IPS-18c (cell line): ENCODE measurements at regions not wholly inside any gene's neighbourhood (a gene's known extent, or its start where the extent isn't known, plus 50 kb on each side); places are given as distances from the start of the nearest gene placed in this dataset.

ENCODE experiments used
- H3K4me3 ChIP-seq: 2 replicates; pipeline ENCODE4 v1.7.0; 2013; ENCODE audit warnings: low read depth, mild to moderate bottlenecking, low read length, moderate library complexity; ENCODE audit not compliant: insufficient read depth
- H3K9me3 ChIP-seq: one replicate; pipeline ENCODE4 v1.6.1; 2013; ENCODE audit warnings: mild to moderate bottlenecking, low read length, moderate library complexity; ENCODE audit not compliant: control insufficient read depth, insufficient read depth

DNA sequence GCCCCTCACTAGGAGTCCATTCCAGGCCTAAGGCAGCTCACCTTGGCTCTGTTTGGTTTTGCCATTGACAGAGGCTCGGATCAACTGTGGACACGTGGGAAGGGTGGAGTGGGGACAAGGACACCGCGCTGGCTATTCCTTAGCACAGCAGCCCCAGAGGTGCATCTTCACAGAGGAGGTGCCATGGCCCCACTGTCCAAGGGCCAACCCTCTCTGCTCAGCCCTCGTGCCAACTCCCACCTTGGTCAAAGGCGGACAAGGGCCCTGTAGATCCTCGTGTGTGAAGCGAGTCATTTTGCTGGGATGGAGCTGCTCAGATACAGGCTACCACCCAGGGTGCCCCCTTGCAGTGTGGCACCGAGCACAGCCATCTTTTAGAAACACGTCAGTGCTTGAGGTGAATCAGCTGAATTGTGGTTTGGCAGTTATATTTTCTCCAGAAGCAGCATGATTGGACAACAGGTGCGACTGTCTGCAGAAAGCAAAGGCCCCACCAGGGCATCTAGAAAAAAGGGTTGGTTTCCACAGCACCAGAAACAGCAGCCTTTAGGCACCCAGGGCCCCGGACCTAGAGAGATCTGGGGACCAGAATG lies 192.1 kb upstream of the GPR12 start:
- Histone ChIP-seq H3K9me3 (no peaks in the 10 kb centered on the region), H3K4me3 (no peak overlapping the region)

- no peaks in the 10 kb centered on the region for H3K9me3 ChIP-seq
- H3K4me3 ChIP-seq = no peak overlapping the region
These were observed 191.1 kb upstream of the GPR12 start for GRCh38 chr13:26951581-26952177.

DNA sequence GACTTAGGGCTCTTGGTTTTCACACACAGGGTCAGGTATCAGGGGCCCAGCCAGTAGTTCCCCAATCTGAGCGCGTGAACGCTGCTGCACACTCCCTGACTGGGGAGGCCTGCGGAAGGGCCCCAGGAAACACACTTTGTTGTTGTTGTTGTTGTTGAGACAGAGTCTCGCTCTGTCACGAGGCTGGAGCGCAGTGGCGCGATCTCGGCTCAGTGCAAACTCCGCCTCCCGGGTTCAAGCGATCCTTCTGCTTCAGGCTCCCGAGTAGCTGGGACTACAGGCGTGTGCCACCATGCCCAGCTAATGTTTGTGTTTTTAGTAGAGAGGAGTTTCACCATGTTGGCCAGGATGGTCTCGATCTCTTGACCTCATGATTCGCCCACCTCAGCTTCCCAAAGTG lies 190.4 kb upstream of the GPR12 start:
- Histone ChIP-seq H3K4me3 (no peak overlapping the region), H3K9me3 (no peaks in the 10 kb centered on the region)

GRCh38 chr13:26950546-26950945 lies 190.0 kb upstream of the GPR12 start:
- H3K9me3 ChIP-seq = no peaks in the 10 kb centered on the region

GRCh38 chr13:26949701-26950502 lies 189.3 kb upstream of the GPR12 start:
- Histone ChIP-seq H3K4me3 (no peak overlapping the region), H3K9me3 (no peaks in the 10 kb centered on the region)

More at GRCh38 chr13:26950546-26950945, 190.0 kb upstream of the GPR12 start:
- no peak overlapping the region for H3K4me3 ChIP-seq

- Histone ChIP-seq H3K9me3 (no peaks in the 10 kb centered on the region), H3K4me3 (no peak overlapping the region)
These were observed 187.8 kb upstream of the GPR12 start for GRCh38 chr13:26948353-26948752.

GRCh38 chr13:26946684-26947343 lies 186.2 kb upstream of the GPR12 start:
- H3K4me3 ChIP-seq = no peak overlapping the region

GRCh38 chr13:26943748-26944147 lies 183.2 kb upstream of the GPR12 start:
- Histone ChIP-seq H3K4me3 (no peak overlapping the region), H3K9me3 (no peaks in the 10 kb centered on the region)

More at GRCh38 chr13:26946684-26947343, 186.2 kb upstream of the GPR12 start:
- H3K9me3 ChIP-seq = no peaks in the 10 kb centered on the region

- Histone ChIP-seq H3K9me3 (no peaks in the 10 kb centered on the region), H3K4me3 (no peak overlapping the region)
These were observed 181.6 kb upstream of the GPR12 start for GRCh38 chr13:26942184-26942583.

- Histone ChIP-seq H3K4me3 (no peak overlapping the region), H3K9me3 (no peaks in the 10 kb centered on the region)
These were observed 181.0 kb upstream of the GPR12 start for GRCh38 chr13:26941345-26942174.

- Histone ChIP-seq H3K4me3 (no peak overlapping the region), H3K9me3 (no peaks in the 10 kb centered on the region)
These were observed 173.5 kb upstream of the GPR12 start for GRCh38 chr13:26934096-26934495.

DNA sequence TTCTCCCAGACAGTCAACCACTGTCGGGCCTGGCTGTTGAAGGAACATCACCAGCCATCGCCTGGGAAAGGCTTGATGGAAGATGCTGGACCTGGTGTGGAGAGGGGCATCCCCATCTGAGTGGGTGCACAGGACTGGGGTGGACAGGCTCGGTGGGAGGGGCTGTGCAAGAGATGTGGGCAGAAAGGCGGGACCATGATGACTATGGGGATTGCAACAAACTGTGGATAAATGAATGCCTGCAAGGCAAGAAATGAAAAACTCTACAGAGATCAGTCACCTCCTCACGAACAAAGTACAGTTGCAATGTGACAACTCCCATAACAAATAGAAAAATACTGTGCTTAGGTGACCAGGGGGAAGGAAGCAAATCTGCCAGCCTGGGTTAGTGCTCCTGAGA lies 171.9 kb upstream of the GPR12 start:
- H3K4me3 ChIP-seq = no peak overlapping the region

GRCh38 chr13:26929971-26930730 lies 169.6 kb upstream of the GPR12 start:
- H3K4me3 ChIP-seq = peak overlapping the region; percentile 30
- H3K9me3 ChIP-seq = no peaks in the 10 kb centered on the region

More for the DNA sequence above, 171.9 kb upstream of the GPR12 start:
- H3K9me3 ChIP-seq = no peaks in the 10 kb centered on the region

DNA sequence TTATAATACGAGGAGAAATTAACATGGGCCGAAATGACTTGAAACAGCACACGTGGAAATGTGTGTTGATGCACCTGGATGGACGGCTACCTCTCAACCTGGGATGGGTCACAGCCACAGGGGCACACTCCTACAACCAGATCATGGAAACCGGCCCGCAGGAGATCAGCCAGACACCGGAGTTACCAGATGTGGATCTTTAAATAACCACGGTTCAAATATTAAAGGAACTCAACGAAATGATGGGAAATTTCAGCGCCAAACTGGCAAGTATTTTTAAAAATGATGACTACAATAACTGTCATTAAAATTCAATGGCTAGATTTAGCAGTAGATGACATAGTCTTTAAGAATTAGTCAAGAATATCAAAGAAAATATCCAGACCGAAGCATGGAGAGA lies 166.9 kb upstream of the GPR12 start:
- no peaks in the 10 kb centered on the region for H3K9me3 ChIP-seq

DNA sequence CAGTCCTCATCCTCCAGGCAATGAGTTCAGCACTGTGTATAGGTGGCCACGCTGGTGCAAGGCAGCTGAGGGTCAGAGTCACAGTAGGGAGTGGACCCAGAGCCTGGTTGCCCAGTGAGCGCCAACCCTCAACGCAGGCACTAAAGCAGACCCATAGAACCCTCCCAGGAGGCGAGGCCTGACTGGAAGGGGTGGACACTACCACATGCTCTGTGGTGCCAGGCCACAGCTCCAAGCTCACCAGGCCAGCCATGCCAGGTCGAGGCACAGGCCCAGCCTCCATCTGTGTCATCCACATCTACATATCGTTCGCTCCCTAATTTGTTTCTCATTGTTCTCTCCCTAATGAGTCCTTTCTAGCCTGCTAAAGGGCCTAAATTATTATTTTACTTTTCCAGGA lies 165.8 kb upstream of the GPR12 start:
- Histone ChIP-seq H3K4me3 (no peak overlapping the region), H3K9me3 (no peaks in the 10 kb centered on the region)

More for the DNA sequence above, 166.9 kb upstream of the GPR12 start:
- no peak overlapping the region for H3K4me3 ChIP-seq

DNA sequence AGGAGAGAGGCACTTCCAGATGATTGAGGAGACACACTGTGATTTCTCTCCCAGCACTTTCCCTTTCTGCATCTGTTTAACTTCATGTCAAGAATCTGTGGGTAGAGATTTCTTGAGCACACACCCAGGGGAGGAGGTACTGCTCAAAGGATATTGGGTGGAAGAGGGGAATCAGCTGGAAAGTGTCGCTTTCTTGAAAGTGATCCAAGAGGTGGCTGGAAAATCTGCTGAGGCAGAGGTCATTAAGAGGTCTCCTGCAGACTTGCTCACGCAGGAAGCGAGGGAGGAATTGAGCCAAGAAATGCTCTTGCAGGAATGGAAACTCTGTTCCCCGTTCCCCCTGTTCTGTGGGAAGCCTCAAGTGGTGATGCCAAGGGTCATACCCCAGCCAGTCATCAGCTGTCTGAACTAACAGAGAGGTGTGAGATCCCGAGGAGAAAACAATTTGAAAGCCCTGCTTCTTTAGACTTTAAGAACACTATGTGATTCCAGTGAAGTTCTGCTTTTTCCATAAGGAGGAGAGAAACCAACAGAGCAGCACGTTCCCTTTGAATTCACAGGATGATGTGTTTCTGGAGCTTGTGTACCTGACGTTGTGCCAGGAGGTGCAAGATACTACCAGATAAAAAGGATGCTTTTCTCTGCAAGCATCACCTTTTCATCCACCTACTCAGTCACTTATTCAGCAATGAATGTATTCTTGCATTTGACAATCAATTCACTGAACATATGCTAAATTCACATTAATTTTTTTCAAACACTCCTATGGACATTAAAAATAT lies 163.4 kb upstream of the GPR12 start:
- no peak overlapping the region for H3K4me3 ChIP-seq

More for the DNA sequence above, 163.4 kb upstream of the GPR12 start:
- H3K9me3 ChIP-seq = no peaks in the 10 kb centered on the region
